Fibroblast of pulmonary artery (primary cell): ENCODE measurements at regions not wholly inside any gene's neighbourhood (a gene's known extent, or its start where the extent isn't known, plus 50 kb on each side); places are given as distances from the start of the nearest gene placed in this dataset.

Experiments
- DNase-seq: peaks from one replicate; pipeline ENCODE4 v3.0.0-alpha.2; 2010; ENCODE audit warnings: low read depth
- H3K4me3 ChIP-seq: replicated peaks from 2 replicates; pipeline ENCODE4 v1.5.1; 2011; ENCODE audit warnings: low read depth, mild to moderate bottlenecking, control low read depth, low read length, moderate library complexity
- CTCF ChIP-seq: IDR thresholded peaks from 2 replicates; pipeline ENCODE4 v1.5.1; 2011; ENCODE audit warnings: mild to moderate bottlenecking, control low read depth, low read length, inconsistent platforms; ENCODE audit errors: missing control alignments

- no peak for TF ChIP-seq CTCF
Measured at GRCh38 chr10:69732826-69733150, 68.9 kb upstream of the COL13A1 start.

DNA sequence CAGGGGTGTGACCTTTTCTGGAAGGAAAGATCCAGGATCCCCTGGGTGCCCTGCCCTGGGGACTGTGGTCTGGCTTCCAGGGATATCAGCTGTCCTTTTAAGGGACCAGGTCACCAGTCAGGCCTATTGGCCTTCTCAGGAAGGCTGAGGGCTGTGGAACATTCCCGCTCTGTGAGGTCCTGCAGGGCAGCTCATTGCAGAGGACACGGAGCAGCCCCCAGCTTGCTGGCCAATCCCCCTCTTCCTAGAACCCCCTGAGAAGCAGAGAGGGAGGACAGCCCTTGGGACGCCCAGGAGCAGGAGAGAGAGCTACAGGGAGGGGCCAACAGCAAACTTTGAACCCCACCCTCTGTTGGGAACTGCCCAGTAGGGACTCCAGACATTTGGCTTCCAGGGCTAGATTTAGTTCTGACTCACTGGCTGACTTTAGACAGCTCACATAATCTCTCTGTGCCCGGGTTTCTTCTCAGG is 67.9 kb upstream of the COL13A1 start:
- no peak for TF ChIP-seq CTCF
- DNase-seq: peak; percentile 46
- H3K4me3 ChIP-seq: no peak overlapping the region

More at GRCh38 chr10:69732826-69733150, 68.9 kb upstream of the COL13A1 start:
- DNase-seq: no peak
- H3K4me3 ChIP-seq: no peak overlapping the region

DNA sequence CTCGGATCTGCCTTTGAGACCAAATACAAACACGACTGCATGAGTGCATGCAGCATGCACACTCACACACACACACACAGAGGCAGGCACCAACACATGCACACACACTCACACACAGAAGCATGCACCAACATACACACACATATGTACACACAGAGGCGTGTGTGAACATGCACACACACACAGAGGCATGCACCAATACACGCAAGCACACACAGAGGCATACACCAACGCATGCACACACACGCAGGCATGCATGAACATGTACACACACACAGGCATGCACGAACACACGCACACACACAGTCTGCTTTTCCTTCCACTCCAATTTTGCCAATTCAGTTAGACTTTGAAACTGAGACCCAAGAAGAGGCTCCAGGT is 67.3 kb upstream of the COL13A1 start:
- no peak for DNase-seq
- H3K4me3 ChIP-seq: no peak overlapping the region
- no peak for TF ChIP-seq CTCF

- DNase-seq: no peak
- H3K4me3 ChIP-seq: no peak overlapping the region
- TF ChIP-seq CTCF: no peak
Measured at GRCh38 chr10:69734797-69735468, 66.8 kb upstream of the COL13A1 start.

GRCh38 chr10:69736886-69737641 is 64.6 kb upstream of the COL13A1 start:
- no peak for DNase-seq
- H3K4me3 ChIP-seq: no peak overlapping the region
- TF ChIP-seq CTCF: no peak

DNA sequence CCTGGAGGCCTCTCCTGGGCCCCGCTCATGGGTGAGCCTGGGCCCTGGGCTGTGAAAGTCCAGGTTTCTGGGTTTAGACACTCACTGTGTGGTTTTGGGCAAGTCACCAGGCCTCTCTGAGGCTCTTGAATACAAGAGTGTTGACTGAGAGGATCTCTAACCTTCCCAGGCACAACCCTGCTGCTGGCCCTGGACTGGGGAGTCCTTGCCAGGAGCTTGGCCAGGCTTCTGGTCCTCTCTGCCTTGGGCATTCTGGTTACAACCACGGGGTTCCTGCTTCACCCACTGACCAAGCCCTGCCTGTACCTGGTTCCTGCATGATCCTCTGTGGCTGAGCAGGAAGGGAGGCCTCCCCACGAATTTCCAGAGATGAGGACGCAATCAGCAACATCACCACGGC is 63.6 kb upstream of the COL13A1 start:
- TF ChIP-seq CTCF: no peak
- no peak for DNase-seq
- H3K4me3 ChIP-seq: no peak overlapping the region

DNA sequence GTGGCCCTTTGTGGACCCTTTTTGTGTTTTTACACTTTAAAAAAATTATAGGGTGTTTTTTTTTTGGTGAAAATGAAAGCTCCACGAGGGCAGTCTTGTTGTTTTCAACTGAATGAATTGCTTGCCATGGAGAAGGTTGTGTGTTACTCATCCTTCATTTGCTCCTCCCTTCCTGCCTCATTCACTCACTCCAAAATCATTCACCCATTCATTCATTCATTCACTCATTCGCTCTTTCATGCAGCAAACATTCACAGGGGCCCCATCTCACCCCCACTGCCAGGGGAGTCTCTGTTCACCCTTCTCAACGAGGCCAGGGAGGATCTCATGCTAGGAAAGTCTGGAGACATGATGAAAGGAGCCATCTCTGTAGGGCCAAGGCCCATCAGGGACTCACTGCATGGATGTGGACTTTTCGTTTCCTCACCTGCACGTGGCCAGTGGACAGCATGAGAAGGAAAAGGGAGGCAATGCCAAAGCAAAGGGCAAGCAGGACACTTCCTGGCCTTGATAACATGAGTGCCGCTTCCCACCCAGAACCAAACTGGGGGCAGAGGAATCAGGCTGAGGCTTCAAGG is 62.8 kb upstream of the COL13A1 start:
- DNase-seq: no peak
- TF ChIP-seq CTCF: no peak
- H3K4me3 ChIP-seq: no peak overlapping the region
